Astrocyte (in vitro differentiated cells and primary cell): ENCODE measurements at regions not wholly inside any gene's neighbourhood (a gene's known extent, or its start where the extent isn't known, plus 50 kb on each side); places are given as distances from the start of the nearest gene placed in this dataset.

ENCODE experiments used
- DNase-seq: peaks from one replicate; pipeline ENCODE4 v3.0.0-alpha.2; 2010; ENCODE audit warnings: low read depth
- FAIRE-seq: peaks from 2 replicates; lab custom pipeline; 2011; peaks lifted over from hg19 to GRCh38; lab: Jason Lieb, UNC
- H2AFZ ChIP-seq: 2 replicates; pipeline ENCODE4 v1.6.0; 2012; ENCODE audit warnings: low read depth, low read length, inconsistent platforms
- H3K27ac ChIP-seq: 2 replicates; pipeline ENCODE4 v1.5.1; 2011; ENCODE audit warnings: low read depth, low read length, inconsistent platforms
- H3K27me3 ChIP-seq: 2 replicates; pipeline ENCODE4 v1.6.0; 2011; ENCODE audit warnings: low read length, inconsistent platforms; ENCODE audit not compliant: insufficient read depth
- H3K36me3 ChIP-seq: 2 replicates; pipeline ENCODE4 v1.5.1; 2011; ENCODE audit warnings: low read length, inconsistent platforms; ENCODE audit not compliant: insufficient read depth
- H3K4me1 ChIP-seq: 2 replicates; pipeline ENCODE4 v1.5.1; 2011; ENCODE audit warnings: low read length, inconsistent platforms; ENCODE audit not compliant: insufficient read depth
- H3K4me2 ChIP-seq: 2 replicates; pipeline ENCODE4 v1.6.0; 2012; ENCODE audit warnings: low read length, inconsistent platforms
- H3K4me3 ChIP-seq: 2 replicates; pipeline ENCODE4 v1.5.1; 2011; ENCODE audit warnings: low read depth, mild to moderate bottlenecking, low read length, inconsistent platforms; ENCODE audit not compliant: insufficient read depth
- H3K79me2 ChIP-seq: 2 replicates; pipeline ENCODE4 v1.6.0; 2012; ENCODE audit warnings: mild to moderate bottlenecking, low read length, inconsistent platforms; ENCODE audit not compliant: insufficient read depth
- H3K9ac ChIP-seq: 2 replicates; pipeline ENCODE4 v1.6.0; 2012; ENCODE audit warnings: mild to moderate bottlenecking, low read length, inconsistent platforms
- H3K9me3 ChIP-seq: 2 replicates; pipeline ENCODE4 v1.5.1; 2012; ENCODE audit warnings: low read depth, mild to moderate bottlenecking, low read length, inconsistent platforms; ENCODE audit not compliant: insufficient read depth
- H4K20me1 ChIP-seq: 2 replicates; pipeline ENCODE4 v1.6.0; 2012; ENCODE audit warnings: low read length, inconsistent platforms; ENCODE audit not compliant: insufficient read depth
- H3K27ac Mint-ChIP-seq: one replicate; pipeline ENCODE4 v1.8.0; 2021; ENCODE audit warnings: mild to moderate bottlenecking, mixed read lengths; ENCODE audit not compliant: unreplicated experiment
- H3K27me3 Mint-ChIP-seq: one replicate; pipeline ENCODE4 v1.8.0; 2021; ENCODE audit warnings: low read depth, mixed read lengths; ENCODE audit not compliant: unreplicated experiment
- H3K36me3 Mint-ChIP-seq: one replicate; pipeline ENCODE4 v1.8.0; 2021; ENCODE audit warnings: low read depth, mixed read lengths; ENCODE audit not compliant: unreplicated experiment
- H3K4me1 Mint-ChIP-seq: one replicate; pipeline ENCODE4 v1.8.0; 2021; ENCODE audit warnings: low read depth, mixed read lengths; ENCODE audit not compliant: unreplicated experiment
- H3K4me3 Mint-ChIP-seq: one replicate; pipeline ENCODE4 v1.8.0; 2021; ENCODE audit warnings: mild to moderate bottlenecking, moderate library complexity, mixed read lengths; ENCODE audit not compliant: unreplicated experiment
- H3K9me3 Mint-ChIP-seq: one replicate; pipeline ENCODE4 v1.8.0; 2021; ENCODE audit warnings: mild to moderate bottlenecking, mixed read lengths; ENCODE audit not compliant: unreplicated experiment
- EZH2 ChIP-seq: IDR thresholded peaks from 2 replicates; pipeline ENCODE4 v1.6.1; 2012; ENCODE audit warnings: mild to moderate bottlenecking, low read length, inconsistent platforms; ENCODE audit not compliant: insufficient read depth
- TF ChIP-seq, protein P1 (sequence below): IDR thresholded peaks from 2 replicates; pipeline ENCODE4 v1.5.1; 2011; ENCODE audit warnings: low read depth, mild to moderate bottlenecking, inconsistent platforms, low read length, moderate library complexity; ENCODE audit not compliant: insufficient read depth

DNA sequence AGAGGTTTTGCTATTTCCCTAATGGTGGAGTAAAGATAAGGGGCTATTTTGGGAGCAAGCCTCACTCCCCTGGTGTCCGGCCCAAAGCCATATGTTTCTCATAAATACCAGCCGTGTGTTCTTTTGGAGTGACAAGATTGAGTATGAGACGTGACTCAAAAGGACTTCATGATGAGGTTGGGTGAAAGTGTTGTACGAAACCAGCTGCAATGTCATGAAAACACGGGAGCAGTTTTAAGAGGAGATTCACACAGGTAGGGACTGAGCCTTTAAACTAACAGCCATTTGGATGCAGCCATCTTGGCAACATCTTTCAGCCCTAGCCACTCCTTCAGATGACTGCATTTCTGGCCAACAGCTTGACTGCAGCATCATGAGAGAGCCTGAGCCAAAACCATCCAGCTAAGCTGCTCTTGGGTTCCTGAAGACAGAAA, 532.3 kb upstream of the USP24 start:
- Mint-ChIP-seq H3K9me3 (no peaks in the 10 kb centered on the region), H3K36me3 (no peaks in the 10 kb centered on the region), H3K4me3 (no peak overlapping the region), H3K27ac (no peak overlapping the region), H3K4me1 (no peaks in the 10 kb centered on the region), H3K27me3 (peaks cover 4% of the 10 kb centered on the region)
- H3K27ac ChIP-seq, result no peak overlapping the region
- H3K9me3 ChIP-seq, result no peaks in the 10 kb centered on the region
- H3K4me2 ChIP-seq, result no peak overlapping the region
- no peaks in the 10 kb centered on the region for H3K36me3 ChIP-seq
- TF ChIP-seq, protein P1, sequence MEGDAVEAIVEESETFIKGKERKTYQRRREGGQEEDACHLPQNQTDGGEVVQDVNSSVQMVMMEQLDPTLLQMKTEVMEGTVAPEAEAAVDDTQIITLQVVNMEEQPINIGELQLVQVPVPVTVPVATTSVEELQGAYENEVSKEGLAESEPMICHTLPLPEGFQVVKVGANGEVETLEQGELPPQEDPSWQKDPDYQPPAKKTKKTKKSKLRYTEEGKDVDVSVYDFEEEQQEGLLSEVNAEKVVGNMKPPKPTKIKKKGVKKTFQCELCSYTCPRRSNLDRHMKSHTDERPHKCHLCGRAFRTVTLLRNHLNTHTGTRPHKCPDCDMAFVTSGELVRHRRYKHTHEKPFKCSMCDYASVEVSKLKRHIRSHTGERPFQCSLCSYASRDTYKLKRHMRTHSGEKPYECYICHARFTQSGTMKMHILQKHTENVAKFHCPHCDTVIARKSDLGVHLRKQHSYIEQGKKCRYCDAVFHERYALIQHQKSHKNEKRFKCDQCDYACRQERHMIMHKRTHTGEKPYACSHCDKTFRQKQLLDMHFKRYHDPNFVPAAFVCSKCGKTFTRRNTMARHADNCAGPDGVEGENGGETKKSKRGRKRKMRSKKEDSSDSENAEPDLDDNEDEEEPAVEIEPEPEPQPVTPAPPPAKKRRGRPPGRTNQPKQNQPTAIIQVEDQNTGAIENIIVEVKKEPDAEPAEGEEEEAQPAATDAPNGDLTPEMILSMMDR, result no peak
- TF ChIP-seq EZH2, result no peak
- H3K4me1 ChIP-seq, result no peaks in the 10 kb centered on the region
- H3K9ac ChIP-seq, result no peak overlapping the region
- FAIRE-seq, result no peak
- no peak overlapping the region for H3K4me3 ChIP-seq
- H3K79me2 ChIP-seq, result no peaks in the 10 kb centered on the region
- DNase-seq, result peak; percentile 25
- no peak overlapping the region for H2AFZ ChIP-seq
- no peaks in the 10 kb centered on the region for H3K27me3 ChIP-seq
- H4K20me1 ChIP-seq, result no peaks in the 10 kb centered on the region

DNA sequence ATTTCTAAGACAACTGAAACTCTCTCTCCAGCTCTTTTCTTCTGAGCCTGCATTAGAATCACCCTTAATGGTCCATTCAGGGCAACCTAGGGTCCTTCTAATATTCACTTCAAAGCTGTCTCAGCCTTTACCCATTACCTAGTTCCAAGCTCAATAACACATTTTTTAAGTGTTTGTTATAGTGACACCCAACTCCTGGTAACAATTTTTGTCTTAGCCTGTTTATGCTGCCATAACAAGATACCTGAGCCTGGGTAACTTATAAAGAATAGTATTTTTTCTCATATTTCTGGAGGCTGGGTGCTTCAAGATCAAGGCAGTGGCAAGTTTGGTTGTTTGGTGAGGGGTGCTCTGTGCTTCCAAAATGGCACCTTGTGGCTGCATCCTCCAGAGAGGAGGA, 531.5 kb upstream of the USP24 start:
- Histone ChIP-seq H4K20me1 (no peaks in the 10 kb centered on the region), H3K4me1 (no peaks in the 10 kb centered on the region), H3K4me3 (no peak overlapping the region), H3K79me2 (no peaks in the 10 kb centered on the region), H2AFZ (no peak overlapping the region), H3K9ac (no peak overlapping the region), H3K27me3 (no peaks in the 10 kb centered on the region), H3K36me3 (no peaks in the 10 kb centered on the region), H3K4me2 (no peak overlapping the region), H3K27ac (no peak overlapping the region), H3K9me3 (no peaks in the 10 kb centered on the region)
- Mint-ChIP-seq H3K36me3 (no peaks in the 10 kb centered on the region), H3K27me3 (peaks cover 4% of the 10 kb centered on the region), H3K9me3 (no peaks in the 10 kb centered on the region), H3K27ac (no peak overlapping the region), H3K4me1 (no peaks in the 10 kb centered on the region), H3K4me3 (no peak overlapping the region)
- DNase-seq (no peak), FAIRE-seq (no peak)
- TF ChIP-seq, protein P1, result no peak
- TF ChIP-seq EZH2, result no peak

DNA sequence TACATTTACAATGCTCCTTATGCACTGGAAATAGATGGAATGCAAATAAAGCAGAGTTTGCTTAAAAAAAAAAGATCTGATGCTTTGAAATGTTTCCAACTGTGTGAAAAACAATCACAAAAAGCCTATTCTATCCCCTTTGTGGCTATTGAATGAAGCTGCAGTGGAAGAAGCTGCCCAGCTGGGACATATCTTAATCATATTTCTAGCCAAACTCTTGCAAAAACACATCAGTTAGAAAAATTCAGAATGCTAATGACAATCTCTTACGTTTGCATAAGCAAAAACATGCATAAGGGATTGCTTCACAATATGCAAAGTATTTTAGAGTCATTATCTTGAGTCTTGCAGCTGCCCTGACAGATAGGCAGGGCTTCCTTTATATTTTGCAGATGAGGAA, 526.4 kb upstream of the USP24 start:
- H3K27me3 ChIP-seq, result no peaks in the 10 kb centered on the region
- no peak overlapping the region for H3K4me2 ChIP-seq
- H3K36me3 Mint-ChIP-seq, result no peaks in the 10 kb centered on the region
- no peaks in the 10 kb centered on the region for H4K20me1 ChIP-seq
- no peak for TF ChIP-seq EZH2
- TF ChIP-seq, protein P1, result no peak
- H3K4me1 ChIP-seq, result no peaks in the 10 kb centered on the region
- H3K4me1 Mint-ChIP-seq, result no peaks in the 10 kb centered on the region
- H3K27ac ChIP-seq, result no peak overlapping the region
- H3K27ac Mint-ChIP-seq, result no peak overlapping the region
- no peak overlapping the region for H2AFZ ChIP-seq
- peaks cover 1% of the 10 kb centered on the region for H3K27me3 Mint-ChIP-seq
- FAIRE-seq, result no peak
- no peak overlapping the region for H3K4me3 ChIP-seq
- H3K9ac ChIP-seq, result no peak overlapping the region
- peaks cover 3% of the 10 kb centered on the region for H3K9me3 Mint-ChIP-seq
- DNase-seq, result peak; percentile 49
- no peaks in the 10 kb centered on the region for H3K9me3 ChIP-seq
- no peak overlapping the region for H3K4me3 Mint-ChIP-seq
- no peaks in the 10 kb centered on the region for H3K36me3 ChIP-seq
- H3K79me2 ChIP-seq, result no peaks in the 10 kb centered on the region
